ENCODE measurements at regions not wholly inside any gene's neighbourhood (a gene's known extent, or its start where the extent isn't known, plus 50 kb on each side); places are given as distances from the start of the nearest gene placed in this dataset.

GRCh38 chr1:189811960-189812359, 665.7 kb downstream of the BRINP3 start:
- TF ChIP-seq, protein P1, sequence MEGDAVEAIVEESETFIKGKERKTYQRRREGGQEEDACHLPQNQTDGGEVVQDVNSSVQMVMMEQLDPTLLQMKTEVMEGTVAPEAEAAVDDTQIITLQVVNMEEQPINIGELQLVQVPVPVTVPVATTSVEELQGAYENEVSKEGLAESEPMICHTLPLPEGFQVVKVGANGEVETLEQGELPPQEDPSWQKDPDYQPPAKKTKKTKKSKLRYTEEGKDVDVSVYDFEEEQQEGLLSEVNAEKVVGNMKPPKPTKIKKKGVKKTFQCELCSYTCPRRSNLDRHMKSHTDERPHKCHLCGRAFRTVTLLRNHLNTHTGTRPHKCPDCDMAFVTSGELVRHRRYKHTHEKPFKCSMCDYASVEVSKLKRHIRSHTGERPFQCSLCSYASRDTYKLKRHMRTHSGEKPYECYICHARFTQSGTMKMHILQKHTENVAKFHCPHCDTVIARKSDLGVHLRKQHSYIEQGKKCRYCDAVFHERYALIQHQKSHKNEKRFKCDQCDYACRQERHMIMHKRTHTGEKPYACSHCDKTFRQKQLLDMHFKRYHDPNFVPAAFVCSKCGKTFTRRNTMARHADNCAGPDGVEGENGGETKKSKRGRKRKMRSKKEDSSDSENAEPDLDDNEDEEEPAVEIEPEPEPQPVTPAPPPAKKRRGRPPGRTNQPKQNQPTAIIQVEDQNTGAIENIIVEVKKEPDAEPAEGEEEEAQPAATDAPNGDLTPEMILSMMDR (conservative IDR thresholded peaks at IDR 0.05; ENCODE audit: low read depth, low read length) = no peak
- DNase-seq (ENCODE audit: low read depth) = no peak
- no peak overlapping the region for H3K4me3 ChIP-seq (ENCODE audit: low read depth, low read length)

- no peak overlapping the region for H3K4me3 ChIP-seq (ENCODE audit: low read depth, low read length)
- DNase-seq (ENCODE audit: low read depth) = no peak
- TF ChIP-seq, protein P1 (conservative IDR thresholded peaks at IDR 0.05; ENCODE audit: low read depth, low read length) = no peak
These were observed 661.1 kb downstream of the BRINP3 start for GRCh38 chr1:189816558-189816957.

- TF ChIP-seq, protein P1 (conservative IDR thresholded peaks at IDR 0.05; ENCODE audit: low read depth, low read length) = no peak
- no peak overlapping the region for H3K4me3 ChIP-seq (ENCODE audit: low read depth, low read length)
- no peak for DNase-seq (ENCODE audit: low read depth)
These were observed 657.9 kb downstream of the BRINP3 start for GRCh38 chr1:189819751-189820150.

GRCh38 chr1:189821833-189822232, 655.8 kb downstream of the BRINP3 start:
- peak; percentile 86 for DNase-seq (ENCODE audit: low read depth)
- no peak overlapping the region for H3K4me3 ChIP-seq (ENCODE audit: low read depth, low read length)
- TF ChIP-seq, protein P1 (conservative IDR thresholded peaks at IDR 0.05; ENCODE audit: low read depth, low read length) = no peak

- TF ChIP-seq, protein P1 (conservative IDR thresholded peaks at IDR 0.05; ENCODE audit: low read depth, low read length) = no peak
- no peak for DNase-seq (ENCODE audit: low read depth)
- no peak overlapping the region for H3K4me3 ChIP-seq (ENCODE audit: low read depth, low read length)
These were observed 642.9 kb downstream of the BRINP3 start for GRCh38 chr1:189834813-189835212.

DNA sequence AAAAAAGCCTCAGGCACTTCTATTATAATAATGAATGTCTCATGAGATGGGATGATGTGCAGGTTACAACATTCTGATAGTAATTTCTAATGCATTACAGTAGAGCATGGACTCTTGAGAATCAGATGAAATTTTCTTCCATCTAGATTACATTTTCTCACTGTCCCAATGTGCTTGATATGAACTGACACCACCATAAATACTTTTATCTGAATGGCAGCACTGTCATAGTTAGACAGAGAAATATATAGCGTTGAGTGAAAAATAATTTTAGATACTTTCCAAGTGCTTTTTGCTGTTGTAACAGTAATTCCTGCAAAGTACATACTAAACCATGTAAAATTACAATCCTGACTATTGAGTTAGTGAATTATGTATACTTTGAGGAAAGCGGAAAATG, 630.1 kb downstream of the BRINP3 start:
- TF ChIP-seq, protein P1 (conservative IDR thresholded peaks at IDR 0.05; ENCODE audit: low read depth, low read length) = no peak
- DNase-seq (ENCODE audit: low read depth) = no peak
- H3K4me3 ChIP-seq (ENCODE audit: low read depth, low read length) = no peak overlapping the region

- no peak for DNase-seq (ENCODE audit: low read depth)
- TF ChIP-seq, protein P1 (conservative IDR thresholded peaks at IDR 0.05; ENCODE audit: low read depth, low read length) = no peak
- no peak overlapping the region for H3K4me3 ChIP-seq (ENCODE audit: low read depth, low read length)
These were observed 625.8 kb downstream of the BRINP3 start for GRCh38 chr1:189851806-189852367.

All from choroid plexus epithelial cell (primary cell).